ENCODE measurements at regions not wholly inside any gene's neighbourhood (a gene's known extent, or its start where the extent isn't known, plus 50 kb on each side); places are given as distances from the start of the nearest gene placed in this dataset.

GRCh38 chr9:2480255-2480837, 141.2 kb upstream of the VLDLR start:
- TF ChIP-seq CTCF (IDR thresholded peaks at IDR 0.05; ENCODE audit: low read depth, low read length) (no peak), EZH2phosphoT487 (IDR thresholded peaks at IDR 0.05; ENCODE audit: low read depth) (no peak)

Data from OCI-LY3 (cell line).